H9 (cell line): ENCODE measurements at regions not wholly inside any gene's neighbourhood (a gene's known extent, or its start where the extent isn't known, plus 50 kb on each side); places are given as distances from the start of the nearest gene placed in this dataset.

Experiments used
- DNase-seq: peaks from one replicate; pipeline ENCODE4 v3.0.0-alpha.2; 2017
- H2AFZ ChIP-seq: one replicate; pipeline ENCODE4 v1.6.1; 2013; ENCODE audit warnings: mild to moderate bottlenecking, low read length, control low read depth, moderate library complexity
- H2AK5ac ChIP-seq: 2 replicates; pipeline ENCODE4 v1.6.1; 2013; ENCODE audit warnings: low read length, control low read depth, mixed read lengths; ENCODE audit not compliant: insufficient read length
- H2BK120ac ChIP-seq: one replicate; pipeline ENCODE4 v1.6.1; 2013; ENCODE audit warnings: low read depth, mild to moderate bottlenecking, low read length, control low read depth, inconsistent platforms; ENCODE audit not compliant: poor library complexity, severe bottlenecking
- H2BK12ac ChIP-seq: 2 replicates; pipeline ENCODE4 v1.6.1; 2013; ENCODE audit warnings: low read length, control low read depth, mixed read lengths, low read depth; ENCODE audit not compliant: insufficient read length
- H2BK15ac ChIP-seq: 2 replicates; pipeline ENCODE4 v1.6.1; 2013; ENCODE audit warnings: low read depth, low read length, control low read depth
- H2BK20ac ChIP-seq: one replicate; pipeline ENCODE4 v1.6.1; 2013; ENCODE audit warnings: low read depth, mild to moderate bottlenecking, low read length, control low read depth, inconsistent platforms; ENCODE audit not compliant: poor library complexity, severe bottlenecking
- H2BK5ac ChIP-seq: 2 replicates; pipeline ENCODE4 v1.6.1; 2013; ENCODE audit warnings: low read length, control low read depth, mixed read lengths; ENCODE audit not compliant: insufficient read length
- H3K14ac ChIP-seq: 2 replicates; pipeline ENCODE4 v1.6.1; 2013; ENCODE audit warnings: low read length, control low read depth; ENCODE audit not compliant: insufficient read depth
- H3K18ac ChIP-seq: 2 replicates; pipeline ENCODE4 v1.6.1; 2013; ENCODE audit warnings: low read depth, mild to moderate bottlenecking, mixed read lengths, low read length, control low read depth; ENCODE audit not compliant: insufficient read length
- H3K23ac ChIP-seq: 2 replicates; pipeline ENCODE4 v1.6.1; 2013; ENCODE audit warnings: low read length, control low read depth, mixed read lengths, low read depth; ENCODE audit not compliant: insufficient read length
- H3K23me2 ChIP-seq: 2 replicates; pipeline ENCODE4 v1.6.1; 2013; ENCODE audit warnings: low read depth, mild to moderate bottlenecking, mixed read lengths, low read length, control low read depth; ENCODE audit not compliant: insufficient read length, poor library complexity, severe bottlenecking
- H3K27ac ChIP-seq: 2 replicates; pipeline ENCODE4 v1.5.1; 2013; ENCODE audit warnings: low read length, control low read depth, mixed read lengths, low read depth; ENCODE audit not compliant: insufficient read length
- H3K27me3 ChIP-seq: 2 replicates; pipeline ENCODE4 v1.6.1; 2013; ENCODE audit warnings: low read length, control low read depth, inconsistent platforms; ENCODE audit not compliant: insufficient read depth
- H3K4ac ChIP-seq: 2 replicates; pipeline ENCODE4 v1.6.1; 2013; ENCODE audit warnings: low read depth, mild to moderate bottlenecking, control low read depth, inconsistent platforms, low read length, moderate library complexity
- H3K4me1 ChIP-seq: 2 replicates; pipeline ENCODE4 v1.6.1; 2013; ENCODE audit warnings: low read length, control low read depth, inconsistent platforms; ENCODE audit not compliant: insufficient read depth
- H3K4me2 ChIP-seq: 2 replicates; pipeline ENCODE4 v1.6.1; 2013; ENCODE audit warnings: low read length, control low read depth, mixed read lengths; ENCODE audit not compliant: insufficient read length, insufficient read depth
- H3K56ac ChIP-seq: 2 replicates; pipeline ENCODE4 v1.6.1; 2013; ENCODE audit warnings: low read depth, mild to moderate bottlenecking, mixed read lengths, low read length, control low read depth; ENCODE audit not compliant: insufficient read length
- H3K79me1 ChIP-seq: 2 replicates; pipeline ENCODE4 v1.6.1; 2013; ENCODE audit warnings: low read depth, mild to moderate bottlenecking, moderate library complexity, low read length, control low read depth, inconsistent platforms; ENCODE audit not compliant: insufficient read depth, poor library complexity, severe bottlenecking
- H3K79me2 ChIP-seq: 2 replicates; pipeline ENCODE4 v1.6.1; 2013; ENCODE audit warnings: low read length, control low read depth, inconsistent platforms; ENCODE audit not compliant: insufficient read depth
- H3K9ac ChIP-seq: 2 replicates; pipeline ENCODE4 v1.6.1; 2013; ENCODE audit warnings: low read length, control low read depth, mixed read lengths; ENCODE audit not compliant: insufficient read length; ENCODE audit errors: extremely low read depth
- H3K9me3 ChIP-seq: one replicate; pipeline ENCODE4 v1.6.1; 2013; ENCODE audit warnings: low read depth, low read length, inconsistent platforms; ENCODE audit not compliant: control insufficient read depth
- H3T11ph ChIP-seq: one replicate; pipeline ENCODE4 v1.6.1; 2013; ENCODE audit warnings: mild to moderate bottlenecking, low read length, control low read depth, inconsistent platforms
- H4K20me1 ChIP-seq: one replicate; pipeline ENCODE4 v1.6.1; 2013; ENCODE audit not compliant: control insufficient read depth, insufficient read length, insufficient read depth
- H4K5ac ChIP-seq: 2 replicates; pipeline ENCODE4 v1.6.1; 2013; ENCODE audit warnings: low read depth, mild to moderate bottlenecking, mixed read lengths, low read length, control low read depth; ENCODE audit not compliant: insufficient read length
- H4K8ac ChIP-seq: replicated peaks from 2 replicates; pipeline ENCODE4 v1.6.1; 2013; ENCODE audit warnings: low read length, control low read depth, mixed read lengths, low read depth; ENCODE audit not compliant: insufficient read length
- H4K91ac ChIP-seq: 2 replicates; pipeline ENCODE4 v1.6.1; 2013; ENCODE audit warnings: low read depth, mild to moderate bottlenecking, moderate library complexity, mixed read lengths, low read length, control low read depth; ENCODE audit not compliant: insufficient read length
- H3K27ac Mint-ChIP-seq, 3 experiments: 2 replicates in 2 of 3; 3 replicates in 1 of 3; pipeline ENCODE4 v1.8.0; 2020 to 2021; ENCODE audit warnings: mixed read lengths in 3 of 3, mild to moderate bottlenecking in 1 of 3, moderate library complexity in 1 of 3
- H3K27me3 Mint-ChIP-seq: 2 replicates; pipeline ENCODE4 v1.8.0; 2021; ENCODE audit warnings: low read depth, mild to moderate bottlenecking, moderate library complexity, mixed read lengths
- H3K36me3 Mint-ChIP-seq, 3 experiments: 2 replicates in 2 of 3; 3 replicates in 1 of 3; pipeline ENCODE4 v1.8.0; 2020 to 2021; ENCODE audit warnings: low read depth in 3 of 3, mixed read lengths in 3 of 3; ENCODE audit not compliant: insufficient read depth in 1 of 3
- H3K4me1 Mint-ChIP-seq, 2 experiments: 2 replicates each; pipeline ENCODE4 v1.8.0; 2020; ENCODE audit warnings: mixed read lengths in 2 of 2
- H3K4me3 Mint-ChIP-seq, 2 experiments: 2 replicates in 1 of 2; 3 replicates in 1 of 2; pipeline ENCODE4 v1.8.0; 2020 to 2021; ENCODE audit warnings: mild to moderate bottlenecking in 2 of 2, mixed read lengths in 2 of 2, moderate library complexity in 1 of 2
- H3K9me3 Mint-ChIP-seq, 2 experiments: 2 replicates in 1 of 2; 3 replicates in 1 of 2; pipeline ENCODE4 v1.8.0; 2020; ENCODE audit warnings: mild to moderate bottlenecking in 2 of 2, mixed read lengths in 2 of 2, moderate library complexity in 1 of 2
- CTCF ChIP-seq: fragments of 200-600 bp; sonication (generic); conservative IDR thresholded peaks from 3 replicates; pipeline ENCODE4 v1.8.0; 2021; ENCODE audit warnings: antibody characterized with exemption, mild to moderate bottlenecking

- Histone ChIP-seq H3K27me3 (no peaks in the 10 kb centered on the region), H3K9me3 (no peaks in the 10 kb centered on the region), H4K8ac (no peak overlapping the region), H4K91ac (no peak overlapping the region), H2BK12ac (no peak overlapping the region), H4K20me1 (no peaks in the 10 kb centered on the region), H2AK5ac (no peak overlapping the region), H2AFZ (no peak overlapping the region), H3K23ac (no peak overlapping the region), H3K18ac (no peak overlapping the region), H3K4me1 (no peaks in the 10 kb centered on the region), H3K9ac (no peak overlapping the region), H3K27ac (no peak overlapping the region), H2BK5ac (no peak overlapping the region), H3K4ac (no peak overlapping the region), H3K56ac (no peak overlapping the region), H2BK120ac (no peak overlapping the region), H2BK20ac (no peak overlapping the region), H3K14ac (no peak overlapping the region), H3K79me1 (no peaks in the 10 kb centered on the region), H3K4me2 (no peak overlapping the region), H3K79me2 (no peaks in the 10 kb centered on the region), H4K5ac (no peak overlapping the region), H2BK15ac (no peak overlapping the region), H3K23me2 (no peaks in the 10 kb centered on the region), H3T11ph (no peak overlapping the region)
- Mint-ChIP-seq H3K4me1 (no peaks in the 10 kb centered on the region), H3K9me3 (peaks cover 24 to 29% of the 10 kb centered on the region in 2 experiments), H3K27me3 (peaks cover 2% of the 10 kb centered on the region), H3K36me3 (peaks cover 0 to 5% (median 0%) of the 10 kb centered on the region in 3 experiments; a peak in 1 of 7 replicates), H3K4me3 (no peak overlapping the region), H3K27ac (no peak overlapping the region)
- no peak for TF ChIP-seq CTCF
- DNase-seq, result no peak
Measured at GRCh38 chr10:75312440-75312839, 76.7 kb upstream of the COMTD1 start.
